IMR-90 (cell line): ENCODE measurements at regions not wholly inside any gene's neighbourhood (a gene's known extent, or its start where the extent isn't known, plus 50 kb on each side); places are given as distances from the start of the nearest gene placed in this dataset.

Experiments used
- ATAC-seq: fragments of 200-7000 bp; cut with Tn5 transposase; 2 replicates; pipeline ENCODE4 v1.9.1; 2020; ENCODE audit warnings: low read depth, mild to moderate bottlenecking, moderate library complexity
- BruUV-seq: library from RNA; stranded (reverse); fragments of 400-500 nt; replicated peaks from 2 replicates; lab custom pipeline; 2021; lab: Mats Ljungman, UMichigan
- CTCF ChIA-PET: fragments of 300-600 bp; formaldehyde crosslinking; extraction: SDS; loops from one replicate; lab custom pipeline; 2021; ENCODE audit warnings: antibody characterized with exemption; lab: Yijun Ruan, JAX
- POLR2A ChIA-PET: fragments of 300-600 bp; sonication (Branson Sonifier 250); formaldehyde crosslinking; loops from one replicate; lab custom pipeline; 2022; ENCODE audit warnings: antibody characterized with exemption; ENCODE audit not compliant: unreplicated experiment; lab: Charles Lee
- DNase-seq: peaks from one replicate; pipeline ENCODE4 v3.0.0; 2013
- H2AFZ ChIP-seq: replicated peaks from 2 replicates; pipeline ENCODE3; 2013; ENCODE audit warnings: low read length, mild to moderate bottlenecking; ENCODE audit not compliant: poor library complexity
- H2AK5ac ChIP-seq: 2 replicates; pipeline ENCODE4 v1.6.1; 2013; ENCODE audit warnings: low read depth, low read length, inconsistent platforms
- H2AK9ac ChIP-seq: replicated peaks from 2 replicates; pipeline ENCODE3; 2013; ENCODE audit warnings: mild to moderate bottlenecking, low read depth, low read length, moderate library complexity; ENCODE audit not compliant: poor library complexity
- H2BK120ac ChIP-seq: 2 replicates; pipeline ENCODE4 v1.6.1; 2013; ENCODE audit warnings: low read depth, low read length, inconsistent platforms
- H2BK15ac ChIP-seq: 3 replicates; pipeline ENCODE4 v1.6.1; 2013; ENCODE audit warnings: low read depth, low read length, inconsistent platforms
- H2BK20ac ChIP-seq: 2 replicates; pipeline ENCODE4 v1.6.1; 2013; ENCODE audit warnings: low read depth, mild to moderate bottlenecking, inconsistent platforms, low read length, moderate library complexity
- H2BK5ac ChIP-seq: 2 replicates; pipeline ENCODE4 v1.6.1; 2013; ENCODE audit warnings: mild to moderate bottlenecking, low read depth, low read length, inconsistent platforms; ENCODE audit not compliant: poor library complexity, severe bottlenecking
- H3K14ac ChIP-seq: replicated peaks from 2 replicates; pipeline ENCODE4 v1.6.1; 2013; ENCODE audit warnings: low read depth, low read length, inconsistent platforms
- H3K18ac ChIP-seq: 2 replicates; pipeline ENCODE4 v1.6.1; 2013; ENCODE audit warnings: low read depth, low read length, control low read depth
- H3K23ac ChIP-seq: 2 replicates; pipeline ENCODE4 v1.6.1; 2013; ENCODE audit warnings: low read depth, low read length, inconsistent platforms
- H3K27ac ChIP-seq: 2 replicates; pipeline ENCODE4 v1.5.1; 2013; ENCODE audit warnings: mild to moderate bottlenecking, control low read depth, low read length; ENCODE audit not compliant: insufficient read depth
- H3K27me3 ChIP-seq: 2 replicates; pipeline ENCODE4 v1.6.1; 2013; ENCODE audit warnings: low read length; ENCODE audit not compliant: control insufficient read depth, insufficient read depth
- H3K36me3 ChIP-seq: 2 replicates; pipeline ENCODE4 v1.6.1; 2013; ENCODE audit warnings: low read length, mixed read lengths; ENCODE audit not compliant: control insufficient read depth, insufficient read depth
- H3K4ac ChIP-seq: 2 replicates; pipeline ENCODE4 v1.6.1; 2013; ENCODE audit warnings: low read depth, low read length, inconsistent platforms
- H3K4me1 ChIP-seq: 2 replicates; pipeline ENCODE4 v1.6.1; 2013; ENCODE audit warnings: low read length, mixed read lengths; ENCODE audit not compliant: control insufficient read depth, insufficient read depth
- H3K4me2 ChIP-seq: 2 replicates; pipeline ENCODE4 v1.6.1; 2013; ENCODE audit warnings: low read depth, mild to moderate bottlenecking, control low read depth, low read length, moderate library complexity
- H3K4me3 ChIP-seq: 2 replicates; pipeline ENCODE4 v1.5.1; 2013; ENCODE audit warnings: low read depth, mild to moderate bottlenecking, control low read depth, low read length, moderate library complexity; ENCODE audit not compliant: insufficient read depth
- H3K56ac ChIP-seq: 2 replicates; pipeline ENCODE4 v1.6.1; 2013; ENCODE audit warnings: low read length, inconsistent platforms; ENCODE audit not compliant: insufficient read depth; ENCODE audit errors: extremely low read depth
- H3K79me1 ChIP-seq, 2 experiments: 2 replicates each; pipeline ENCODE4 v1.6.1; 2013; ENCODE audit warnings: low read length in 2 of 2, inconsistent platforms in 1 of 2, low read depth in 1 of 2
- H3K9ac ChIP-seq: 2 replicates; pipeline ENCODE4 v1.6.1; 2013; ENCODE audit warnings: low read depth, low read length, control low read depth
- H3K9me1 ChIP-seq: 2 replicates; pipeline ENCODE4 v1.6.1; 2013; ENCODE audit warnings: low read length, inconsistent platforms; ENCODE audit not compliant: insufficient read depth
- H3K9me3 ChIP-seq: 2 replicates; pipeline ENCODE4 v1.6.1; 2013; ENCODE audit warnings: low read length; ENCODE audit not compliant: control insufficient read depth, insufficient read depth
- H4K20me1 ChIP-seq: 2 replicates; pipeline ENCODE4 v1.6.1; 2013; ENCODE audit warnings: low read length, inconsistent platforms; ENCODE audit not compliant: insufficient read depth
- H4K5ac ChIP-seq: 2 replicates; pipeline ENCODE4 v1.6.1; 2013; ENCODE audit warnings: mild to moderate bottlenecking, low read depth, low read length, control low read depth
- H4K8ac ChIP-seq, 2 experiments: 2 replicates each; pipeline ENCODE4 v1.6.1; 2013; ENCODE audit warnings: low read depth in 2 of 2, low read length in 2 of 2, control low read depth in 1 of 2, inconsistent platforms in 1 of 2
- H4K91ac ChIP-seq: 2 replicates; pipeline ENCODE4 v1.6.1; 2013; ENCODE audit warnings: low read depth, low read length, inconsistent platforms; ENCODE audit not compliant: insufficient read depth
- BHLHE40 ChIP-seq: fragments of 150-350 bp; IDR thresholded peaks from 2 replicates; pipeline ENCODE4 v1.6.1; 2016; ENCODE audit warnings: mild to moderate bottlenecking, low read depth, low read length
- CEBPB ChIP-seq: IDR thresholded peaks from 2 replicates; pipeline ENCODE4 v1.6.1; 2012; ENCODE audit warnings: low read depth, low read length, improper control_type of control experiment
- CHD1 ChIP-seq: IDR thresholded peaks from 2 replicates; pipeline ENCODE4 v1.6.1; 2012; ENCODE audit warnings: low read depth, low read length, improper control_type of control experiment
- FOS ChIP-seq: fragments of 150-350 bp; IDR thresholded peaks from 2 replicates; pipeline ENCODE4 v1.6.1; 2016; ENCODE audit warnings: low read depth, low read length
- MAFK ChIP-seq: IDR thresholded peaks from 2 replicates; pipeline ENCODE4 v1.6.1; 2012; ENCODE audit warnings: low read depth, low read length, improper control_type of control experiment
- MAZ ChIP-seq: IDR thresholded peaks from 2 replicates; pipeline ENCODE4 v1.6.1; 2012; ENCODE audit warnings: low read depth, mild to moderate bottlenecking, low read length, improper control_type of control experiment, moderate library complexity, borderline replicate concordance
- MXI1 ChIP-seq: IDR thresholded peaks from 2 replicates; pipeline ENCODE4 v1.6.1; 2012; ENCODE audit warnings: low read depth, mild to moderate bottlenecking, low read length, moderate library complexity, borderline replicate concordance
- NFE2L2 ChIP-seq: fragments of 150-350 bp; IDR thresholded peaks from 2 replicates; pipeline ENCODE4 v1.6.1; 2016; ENCODE audit warnings: low read depth, mild to moderate bottlenecking, low read length
- POLR2A ChIP-seq: IDR thresholded peaks from 2 replicates; pipeline ENCODE4 v1.6.1; 2012; ENCODE audit warnings: mild to moderate bottlenecking, low read depth, low read length
- RAD21 ChIP-seq: IDR thresholded peaks from 2 replicates; pipeline ENCODE4 v1.6.1; 2012; ENCODE audit warnings: low read length, improper control_type of control experiment
- RCOR1 ChIP-seq: IDR thresholded peaks from 2 replicates; pipeline ENCODE4 v1.6.1; 2012; ENCODE audit warnings: mild to moderate bottlenecking, low read length, improper control_type of control experiment; ENCODE audit not compliant: insufficient replicate concordance
- RFX5 ChIP-seq: IDR thresholded peaks from 2 replicates; pipeline ENCODE4 v1.8.0; 2012; ENCODE audit warnings: low read depth, mild to moderate bottlenecking, low read length, moderate library complexity
- SMC3 ChIP-seq: fragments of 150-350 bp; IDR thresholded peaks from 2 replicates; pipeline ENCODE4 v1.6.1; 2016; ENCODE audit warnings: low read depth, mild to moderate bottlenecking, antibody characterized with exemption, low read length, moderate library complexity
- WGBS, 2 experiments: methylation state at CpG; one replicate each; pipeline versions ENCODE4 v1.1.5 to v1.1.7; 2013; ENCODE audit warnings: missing lambda C conversion rate in 2 of 2; ENCODE audit not compliant: insufficient read length in 1 of 2; ENCODE audit errors: extremely low coverage in 2 of 2; 5-methylcytosine and 5-hydroxymethylcytosine counted together
- dilution Hi-C: fragments of 300-500 bp; cut with HindIII; formaldehyde crosslinking; loops from one replicate; pipeline ENCODE4 v1.14.3; 2018; ENCODE audit warnings: low sequenced_read_pairs; ENCODE audit not compliant: unreplicated experiment
- in situ Hi-C: fragments of 300-500 bp; cut with MboI; formaldehyde crosslinking; loops from 3 replicates; pipeline ENCODE4 v1.14.3; 2019; ENCODE audit warnings: low sequenced_read_pairs, inconsistent platforms, mixed read lengths
- intact Hi-C: fragments of 100-400 bp; cut with micrococcal nuclease; formaldehyde crosslinking; loops from 2 replicates; pipeline ENCODE4 v1.10.0; 2022
- TF ChIP-seq, protein P1 (sequence below): conservative IDR thresholded peaks from 2 replicates; pipeline ENCODE4 v1.5.1; 2012; ENCODE audit warnings: mild to moderate bottlenecking, low read depth, low read length, improper control_type of control experiment
- TF ChIP-seq, protein P2 (sequence below): fragments of 150-350 bp; IDR thresholded peaks from 2 replicates; pipeline ENCODE4 v1.6.1; 2016; ENCODE audit warnings: low read depth, mild to moderate bottlenecking, low read length, moderate library complexity, borderline replicate concordance
- TF ChIP-seq, protein P3 (sequence below): fragments of 150-350 bp; IDR thresholded peaks from 2 replicates; pipeline ENCODE4 v1.6.1; 2017; ENCODE audit warnings: mild to moderate bottlenecking, antibody characterized with exemption, low read length, low read depth

DNA sequence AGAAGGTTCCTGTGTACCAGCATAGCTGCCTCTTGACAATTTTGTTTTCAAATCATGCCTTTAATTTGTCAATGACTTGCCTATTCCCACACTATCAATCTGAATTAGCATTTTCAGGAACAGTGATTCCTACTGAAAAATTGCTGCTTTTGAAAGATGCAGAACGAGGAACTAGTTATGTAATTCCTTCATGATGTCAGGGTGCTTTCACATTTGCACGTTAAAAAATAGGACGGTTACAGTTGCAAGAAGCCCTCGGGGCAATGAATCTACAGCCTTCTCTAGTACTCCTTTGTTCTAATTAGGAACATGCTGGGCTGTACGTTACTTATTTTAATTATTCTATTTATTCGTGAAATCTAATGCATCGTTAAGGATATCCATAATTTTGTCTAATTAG lies 253.9 kb downstream of the OTUD1 start:
- Histone ChIP-seq H2AK9ac (no peak overlapping the region), H4K5ac (no peak overlapping the region), H2BK15ac (no peak overlapping the region), H4K20me1 (no peaks in the 10 kb centered on the region), H2BK20ac (no peak overlapping the region), H3K23ac (no peak overlapping the region), H3K4me3 (no peak overlapping the region), H3K27me3 (no peaks in the 10 kb centered on the region; the same call in 1 of the 2 replicates), H3K4me2 (no peak overlapping the region), H3K9me1 (no peaks in the 10 kb centered on the region), H3K4me1 (no peaks in the 10 kb centered on the region), H2AK5ac (no peak overlapping the region), H4K8ac (no peak overlapping the region), H3K36me3 (no peaks in the 10 kb centered on the region), H2AFZ (no peak overlapping the region), H3K9me3 (no peaks in the 10 kb centered on the region), H2BK120ac (no peak overlapping the region), H2BK5ac (no peak overlapping the region), H3K56ac (no peak overlapping the region), H3K27ac (no peak overlapping the region), H3K14ac (no peak overlapping the region), H3K9ac (no peak overlapping the region), H3K79me1 (no peaks in the 10 kb centered on the region), H3K4ac (no peak overlapping the region), H3K18ac (no peak overlapping the region), H4K91ac (no peak overlapping the region)
- no CpG with 5 or more reads among the region's 7 CpGs for WGBS, 2 experiments
- ChIA-PET CTCF (no interaction called here), POLR2A (no interaction called here)
- dilution Hi-C loops (no loop called here), intact Hi-C loops (no loop called here), in situ Hi-C loops (no loop called here)
- no peak for TF ChIP-seq RAD21
- TF ChIP-seq SMC3, result no peak
- TF ChIP-seq POLR2A, result no peak
- TF ChIP-seq RCOR1, result no peak
- no peak for TF ChIP-seq BHLHE40
- no peak for TF ChIP-seq MXI1
- no peak for TF ChIP-seq FOS
- no peak for TF ChIP-seq NFE2L2
- TF ChIP-seq, protein P1, sequence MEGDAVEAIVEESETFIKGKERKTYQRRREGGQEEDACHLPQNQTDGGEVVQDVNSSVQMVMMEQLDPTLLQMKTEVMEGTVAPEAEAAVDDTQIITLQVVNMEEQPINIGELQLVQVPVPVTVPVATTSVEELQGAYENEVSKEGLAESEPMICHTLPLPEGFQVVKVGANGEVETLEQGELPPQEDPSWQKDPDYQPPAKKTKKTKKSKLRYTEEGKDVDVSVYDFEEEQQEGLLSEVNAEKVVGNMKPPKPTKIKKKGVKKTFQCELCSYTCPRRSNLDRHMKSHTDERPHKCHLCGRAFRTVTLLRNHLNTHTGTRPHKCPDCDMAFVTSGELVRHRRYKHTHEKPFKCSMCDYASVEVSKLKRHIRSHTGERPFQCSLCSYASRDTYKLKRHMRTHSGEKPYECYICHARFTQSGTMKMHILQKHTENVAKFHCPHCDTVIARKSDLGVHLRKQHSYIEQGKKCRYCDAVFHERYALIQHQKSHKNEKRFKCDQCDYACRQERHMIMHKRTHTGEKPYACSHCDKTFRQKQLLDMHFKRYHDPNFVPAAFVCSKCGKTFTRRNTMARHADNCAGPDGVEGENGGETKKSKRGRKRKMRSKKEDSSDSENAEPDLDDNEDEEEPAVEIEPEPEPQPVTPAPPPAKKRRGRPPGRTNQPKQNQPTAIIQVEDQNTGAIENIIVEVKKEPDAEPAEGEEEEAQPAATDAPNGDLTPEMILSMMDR, result no peak
- TF ChIP-seq CHD1, result no peak
- TF ChIP-seq, protein P2, sequence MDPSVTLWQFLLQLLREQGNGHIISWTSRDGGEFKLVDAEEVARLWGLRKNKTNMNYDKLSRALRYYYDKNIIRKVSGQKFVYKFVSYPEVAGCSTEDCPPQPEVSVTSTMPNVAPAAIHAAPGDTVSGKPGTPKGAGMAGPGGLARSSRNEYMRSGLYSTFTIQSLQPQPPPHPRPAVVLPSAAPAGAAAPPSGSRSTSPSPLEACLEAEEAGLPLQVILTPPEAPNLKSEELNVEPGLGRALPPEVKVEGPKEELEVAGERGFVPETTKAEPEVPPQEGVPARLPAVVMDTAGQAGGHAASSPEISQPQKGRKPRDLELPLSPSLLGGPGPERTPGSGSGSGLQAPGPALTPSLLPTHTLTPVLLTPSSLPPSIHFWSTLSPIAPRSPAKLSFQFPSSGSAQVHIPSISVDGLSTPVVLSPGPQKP, result no peak
- no peak for TF ChIP-seq MAZ
- TF ChIP-seq MAFK, result no peak
- TF ChIP-seq, protein P3, sequence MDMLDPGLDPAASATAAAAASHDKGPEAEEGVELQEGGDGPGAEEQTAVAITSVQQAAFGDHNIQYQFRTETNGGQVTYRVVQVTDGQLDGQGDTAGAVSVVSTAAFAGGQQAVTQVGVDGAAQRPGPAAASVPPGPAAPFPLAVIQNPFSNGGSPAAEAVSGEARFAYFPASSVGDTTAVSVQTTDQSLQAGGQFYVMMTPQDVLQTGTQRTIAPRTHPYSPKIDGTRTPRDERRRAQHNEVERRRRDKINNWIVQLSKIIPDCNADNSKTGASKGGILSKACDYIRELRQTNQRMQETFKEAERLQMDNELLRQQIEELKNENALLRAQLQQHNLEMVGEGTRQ, result no peak
- no peak for TF ChIP-seq RFX5
- no peak for TF ChIP-seq CEBPB
- ATAC-seq (no peak), DNase-seq (no peak)
- no TSS peak for BruUV-seq
